ENCODE measurements at regions not wholly inside any gene's neighbourhood (a gene's known extent, or its start where the extent isn't known, plus 50 kb on each side); places are given as distances from the start of the nearest gene placed in this dataset.

GRCh38 chr3:137348936-137349335 is 391.2 kb downstream of the IL20RB start:
- Histone ChIP-seq H3K27ac (ENCODE audit: low read length) (no peak overlapping the region), H3K9me3 (ENCODE audit: control insufficient read depth, low read length) (no peaks in the 10 kb centered on the region), H3K4me3 (ENCODE audit: low read length) (no peak overlapping the region), H3K27me3 (ENCODE audit: control insufficient read depth, insufficient read depth) (no peaks in the 10 kb centered on the region), H3K4me1 (ENCODE audit: control insufficient read depth, insufficient read depth, low read length) (no peaks in the 10 kb centered on the region)
- WGBS, result 70% methylated on average over 7 of the region's 7 CpGs
- no peak for ATAC-seq
- intact Hi-C loops (cut with DNase I), result no loop called here
- no peak for DNase-seq

- intact Hi-C loops (cut with DNase I), result no loop called here
- DNase-seq (no peak), ATAC-seq (no peak)
- Histone ChIP-seq H3K4me1 (ENCODE audit: control insufficient read depth, insufficient read depth, low read length) (no peaks in the 10 kb centered on the region), H3K27me3 (ENCODE audit: control insufficient read depth, insufficient read depth) (no peaks in the 10 kb centered on the region), H3K27ac (ENCODE audit: low read length) (no peak overlapping the region), H3K9me3 (ENCODE audit: control insufficient read depth, low read length) (no peaks in the 10 kb centered on the region), H3K4me3 (ENCODE audit: low read length) (no peak overlapping the region)
- 70% methylated on average over 8 of the region's 8 CpGs for WGBS
Measured at GRCh38 chr3:137349557-137350348, 392.0 kb downstream of the IL20RB start.

DNA sequence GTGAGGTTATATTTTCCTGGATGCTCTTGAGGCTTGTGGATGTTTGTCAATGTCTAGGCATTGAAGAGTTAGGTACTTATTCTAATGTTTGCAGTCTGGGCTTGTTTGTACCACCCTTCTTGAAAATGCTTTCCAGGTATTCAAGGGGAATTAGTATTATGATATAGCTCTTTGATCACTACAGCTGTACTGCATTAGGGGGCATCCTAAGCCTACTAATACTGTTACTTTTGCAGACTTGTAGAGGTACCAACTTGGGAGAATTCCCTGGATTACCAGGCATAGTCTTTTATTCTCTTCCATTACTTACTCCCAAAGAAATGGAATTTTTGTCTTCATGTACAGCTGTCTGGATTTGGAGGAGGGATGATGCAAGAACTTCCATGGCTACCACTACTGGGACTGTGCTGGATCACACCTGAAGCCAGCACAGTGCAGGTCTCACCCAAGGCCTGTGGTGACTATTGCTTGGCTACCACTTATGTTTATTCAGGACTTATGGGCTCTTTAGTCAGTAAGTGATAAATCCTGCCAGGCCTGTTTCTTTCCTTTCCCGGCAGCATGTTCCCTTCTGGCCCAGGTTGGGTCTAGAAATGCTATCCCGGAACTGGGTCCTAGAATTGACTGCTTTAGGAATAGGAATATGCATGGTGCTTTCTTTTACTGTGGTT is 402.9 kb downstream of the IL20RB start:
- no peaks in the 10 kb centered on the region for H3K9me3 ChIP-seq (ENCODE audit: control insufficient read depth, low read length)
- no peaks in the 10 kb centered on the region for H3K4me1 ChIP-seq (ENCODE audit: control insufficient read depth, insufficient read depth, low read length)
- intact Hi-C loops (cut with DNase I), result no loop called here
- WGBS, result 93% methylated on average over 2 of the region's 2 CpGs
- no peak overlapping the region for H3K4me3 ChIP-seq (ENCODE audit: low read length)
- no peak overlapping the region for H3K27ac ChIP-seq (ENCODE audit: low read length)
- no peaks in the 10 kb centered on the region for H3K27me3 ChIP-seq (ENCODE audit: control insufficient read depth, insufficient read depth)
- DNase-seq, result no peak
- no peak for ATAC-seq

GRCh38 chr3:137382005-137382594 is 382.0 kb upstream of the SOX14 start:
- H3K27ac ChIP-seq (ENCODE audit: low read length), result no peak overlapping the region
- no peaks in the 10 kb centered on the region for H3K4me1 ChIP-seq (ENCODE audit: control insufficient read depth, insufficient read depth, low read length)
- H3K4me3 ChIP-seq (ENCODE audit: low read length), result no peak overlapping the region
- WGBS, result 46% methylated on average over 3 of the region's 3 CpGs
- ATAC-seq (no peak), DNase-seq (no peak)
- peaks cover 4% of the 10 kb centered on the region for H3K9me3 ChIP-seq (ENCODE audit: control insufficient read depth, low read length)
- no peaks in the 10 kb centered on the region for H3K27me3 ChIP-seq (ENCODE audit: control insufficient read depth, insufficient read depth)
- intact Hi-C loops (cut with DNase I), result no loop called here

DNA sequence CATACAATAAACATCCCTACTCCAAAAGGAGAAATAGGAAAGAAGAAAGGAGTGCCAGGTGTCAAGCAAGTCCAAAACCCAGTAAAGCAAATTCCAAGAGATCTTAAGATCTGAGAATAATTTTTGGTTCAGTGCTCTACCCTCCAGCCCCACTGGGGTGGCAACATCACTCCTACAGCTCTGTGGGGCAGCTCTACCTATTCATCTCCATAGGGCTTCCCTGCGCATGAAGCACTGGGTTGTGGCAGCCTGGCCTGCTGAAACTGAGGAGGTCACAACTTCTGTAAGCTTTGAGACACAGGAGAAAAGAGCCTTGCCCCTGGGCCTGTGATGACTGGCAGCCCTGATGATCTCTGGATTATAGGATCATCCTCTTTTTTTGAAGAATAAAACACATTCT is 378.2 kb upstream of the SOX14 start:
- Histone ChIP-seq H3K4me3 (ENCODE audit: low read length) (no peak overlapping the region), H3K27ac (ENCODE audit: low read length) (no peak overlapping the region), H3K9me3 (ENCODE audit: control insufficient read depth, low read length) (no peaks in the 10 kb centered on the region), H3K4me1 (ENCODE audit: control insufficient read depth, insufficient read depth, low read length) (no peaks in the 10 kb centered on the region), H3K27me3 (ENCODE audit: control insufficient read depth, insufficient read depth) (no peaks in the 10 kb centered on the region)
- intact Hi-C loops (cut with DNase I), result no loop called here
- ATAC-seq (no peak), DNase-seq (no peak)
- 88% methylated on average over 1 of the region's 1 CpG for WGBS

- DNase-seq (no peak), ATAC-seq (no peak)
- H3K4me1 ChIP-seq (ENCODE audit: control insufficient read depth, insufficient read depth, low read length), result no peaks in the 10 kb centered on the region
- H3K27ac ChIP-seq (ENCODE audit: low read length), result no peak overlapping the region
- 26% methylated on average over 2 of the region's 2 CpGs for whole genome bisulfite sequencing
- H3K4me3 ChIP-seq (ENCODE audit: low read length), result no peak overlapping the region
- H3K27me3 ChIP-seq (ENCODE audit: control insufficient read depth, insufficient read depth), result no peaks in the 10 kb centered on the region
- intact Hi-C loops (cut with DNase I), result no loop called here
- H3K9me3 ChIP-seq (ENCODE audit: control insufficient read depth, low read length), result no peaks in the 10 kb centered on the region
Measured at GRCh38 chr3:137409584-137409983, 354.5 kb upstream of the SOX14 start.

GRCh38 chr3:137410028-137410427 is 354.1 kb upstream of the SOX14 start:
- intact Hi-C loops (cut with DNase I), result no loop called here
- WGBS, result 50% methylated on average over 1 of the region's 1 CpG
- DNase-seq, result no peak
- no peaks in the 10 kb centered on the region for H3K9me3 ChIP-seq (ENCODE audit: control insufficient read depth, low read length)
- no peaks in the 10 kb centered on the region for H3K4me1 ChIP-seq (ENCODE audit: control insufficient read depth, insufficient read depth, low read length)
- ATAC-seq, result no peak
- no peaks in the 10 kb centered on the region for H3K27me3 ChIP-seq (ENCODE audit: control insufficient read depth, insufficient read depth)
- no peak overlapping the region for H3K27ac ChIP-seq (ENCODE audit: low read length)
- H3K4me3 ChIP-seq (ENCODE audit: low read length), result no peak overlapping the region

GRCh38 chr3:137420198-137420995 is 343.7 kb upstream of the SOX14 start:
- no peak overlapping the region for H3K27ac ChIP-seq (ENCODE audit: low read length)
- H3K27me3 ChIP-seq (ENCODE audit: control insufficient read depth, insufficient read depth), result no peaks in the 10 kb centered on the region
- H3K4me1 ChIP-seq (ENCODE audit: control insufficient read depth, insufficient read depth, low read length), result no peaks in the 10 kb centered on the region
- no peak overlapping the region for H3K4me3 ChIP-seq (ENCODE audit: low read length)
- DNase-seq (no peak), ATAC-seq (no peak)
- intact Hi-C loops (cut with DNase I), result no loop called here
- 90% methylated on average over 4 of the region's 4 CpGs for WGBS
- peaks cover 6% of the 10 kb centered on the region for H3K9me3 ChIP-seq (ENCODE audit: control insufficient read depth, low read length)

DNA sequence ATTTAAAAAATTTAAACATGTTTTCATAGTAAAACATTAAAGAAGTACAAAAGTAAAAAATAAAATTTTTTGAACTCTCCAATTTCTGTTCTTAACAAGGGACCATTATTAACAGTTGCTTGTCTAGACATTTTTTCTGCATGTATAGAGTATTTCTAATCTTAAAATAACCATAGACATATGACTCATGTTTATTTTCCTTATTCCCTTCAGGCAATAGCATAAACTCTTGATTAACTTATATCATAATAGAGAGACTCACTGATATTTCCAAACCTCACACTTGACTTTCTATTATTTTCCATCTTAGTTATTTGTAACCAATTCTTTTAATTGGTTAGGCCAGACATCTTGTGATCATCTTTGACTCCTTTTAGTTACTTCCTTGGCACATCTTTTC is 325.6 kb upstream of the SOX14 start:
- DNase-seq (no peak), ATAC-seq (no peak)
- Histone ChIP-seq H3K27me3 (ENCODE audit: control insufficient read depth, insufficient read depth) (no peaks in the 10 kb centered on the region), H3K4me1 (ENCODE audit: control insufficient read depth, insufficient read depth, low read length) (no peaks in the 10 kb centered on the region), H3K27ac (ENCODE audit: low read length) (no peak overlapping the region), H3K9me3 (ENCODE audit: control insufficient read depth, low read length) (no peaks in the 10 kb centered on the region), H3K4me3 (ENCODE audit: low read length) (no peak overlapping the region)
- intact Hi-C loops (cut with DNase I), result no loop called here

- WGBS, result 95% methylated on average over 4 of the region's 4 CpGs
- DNase-seq (no peak), ATAC-seq (no peak)
- Histone ChIP-seq H3K27ac (ENCODE audit: low read length) (no peak overlapping the region), H3K27me3 (ENCODE audit: control insufficient read depth, insufficient read depth) (no peaks in the 10 kb centered on the region), H3K4me3 (ENCODE audit: low read length) (no peak overlapping the region), H3K4me1 (ENCODE audit: control insufficient read depth, insufficient read depth, low read length) (no peaks in the 10 kb centered on the region), H3K9me3 (ENCODE audit: control insufficient read depth, low read length) (no peaks in the 10 kb centered on the region)
- intact Hi-C loops (cut with DNase I), result no loop called here
Measured at GRCh38 chr3:137460944-137461343, 303.2 kb upstream of the SOX14 start.

DNA sequence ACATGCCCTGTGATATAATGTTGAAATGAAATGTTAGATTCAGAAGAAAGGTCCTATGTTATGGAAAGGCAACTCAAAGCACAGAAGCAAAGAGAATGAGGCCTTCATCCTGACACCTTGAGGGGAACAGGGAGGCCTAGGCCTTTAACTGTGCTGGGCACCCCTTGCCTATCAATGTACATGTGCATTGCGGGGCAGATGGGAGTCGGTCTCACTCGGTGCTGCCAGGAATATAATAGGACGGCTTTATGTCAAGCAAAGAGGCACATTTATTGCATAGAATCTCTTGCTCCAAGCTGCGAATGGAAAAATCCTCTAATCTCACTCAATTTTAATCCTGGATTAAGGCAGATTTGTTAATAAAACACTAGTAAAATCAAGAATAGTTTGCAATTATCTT is 301.0 kb upstream of the SOX14 start:
- intact Hi-C loops (cut with DNase I), result no loop called here
- Histone ChIP-seq H3K9me3 (ENCODE audit: control insufficient read depth, low read length) (no peaks in the 10 kb centered on the region), H3K4me1 (ENCODE audit: control insufficient read depth, insufficient read depth, low read length) (no peaks in the 10 kb centered on the region), H3K27ac (ENCODE audit: low read length) (no peak overlapping the region), H3K27me3 (ENCODE audit: control insufficient read depth, insufficient read depth) (no peaks in the 10 kb centered on the region), H3K4me3 (ENCODE audit: low read length) (no peak overlapping the region)
- ATAC-seq (no peak), DNase-seq (no peak)
- WGBS, result 88% methylated on average over 5 of the region's 5 CpGs
